Activated CD8-positive, alpha-beta memory T cell treated with anti-CD3 and anti-CD28 coated beads, Interleukin-2, amount 50 U/mL, for 48 hours (primary cell): ENCODE measurements at regions not wholly inside any gene's neighbourhood (a gene's known extent, or its start where the extent isn't known, plus 50 kb on each side); places are given as distances from the start of the nearest gene placed in this dataset.

Experiments
- DNase-seq: peaks from one replicate; pipeline ENCODE4 v3.0.0-alpha.2; 2020

GRCh38 chr22:49197986-49198704 lies 629.5 kb downstream of the BRD1 start:
- DNase-seq: no peak

- no peak for DNase-seq
Measured at GRCh38 chr22:49197505-49197904, 630.2 kb downstream of the BRD1 start.

GRCh38 chr22:49196046-49196511 lies 631.6 kb downstream of the BRD1 start:
- DNase-seq: no peak

DNA sequence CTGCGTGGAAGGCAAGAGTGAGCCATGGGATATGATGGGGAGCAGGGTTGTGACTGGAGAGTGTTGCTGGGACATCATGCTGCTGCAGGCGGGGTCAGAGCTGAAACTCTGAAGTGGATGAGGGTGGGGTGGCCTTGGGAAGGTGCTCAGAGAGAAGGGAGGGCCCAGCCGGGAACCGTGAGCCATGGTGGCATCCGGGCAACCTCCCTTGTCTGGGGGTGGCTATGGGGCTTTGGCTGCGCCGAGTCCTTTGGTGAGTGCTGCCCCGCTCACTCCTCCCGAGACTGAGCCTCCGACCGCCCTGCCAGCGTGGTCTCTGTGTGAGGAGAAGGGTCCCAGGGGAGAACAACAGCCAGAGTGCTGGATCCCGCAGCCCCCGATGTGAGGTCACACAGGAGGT lies 632.0 kb downstream of the BRD1 start:
- no peak for DNase-seq

DNA sequence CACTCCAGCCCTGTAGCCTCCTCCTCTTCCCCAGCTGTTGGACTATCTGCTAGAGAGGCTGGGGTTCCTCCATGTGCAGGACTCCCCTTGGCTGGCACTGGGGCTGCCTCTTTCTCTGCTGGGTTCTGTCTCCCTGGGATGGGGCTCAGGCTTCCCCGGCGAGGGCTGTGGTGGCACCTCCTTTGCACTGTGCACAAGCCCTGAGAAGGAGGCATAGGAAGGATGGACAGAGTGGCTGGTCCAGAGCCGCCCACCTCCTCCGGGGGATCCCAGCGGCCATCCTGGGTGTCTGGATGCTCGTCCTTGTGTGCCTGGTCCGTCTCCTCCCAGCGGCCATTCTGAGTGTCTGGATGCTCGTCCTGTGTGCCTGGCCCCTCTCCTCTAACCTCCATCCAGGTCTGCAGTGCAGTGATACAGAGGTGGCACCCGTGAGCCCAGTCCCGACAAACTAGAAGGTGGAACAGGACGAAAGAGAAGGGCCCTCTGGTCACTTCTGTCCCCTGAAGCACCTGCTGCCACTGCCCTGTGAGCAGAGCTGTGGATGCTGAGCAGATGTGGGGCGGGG lies 633.7 kb downstream of the BRD1 start:
- DNase-seq: no peak

- DNase-seq: no peak
Measured at GRCh38 chr22:49193348-49193747, 634.3 kb downstream of the BRD1 start.

- no peak for DNase-seq
Measured at GRCh38 chr22:49192857-49193250, 634.8 kb downstream of the BRD1 start.

DNA sequence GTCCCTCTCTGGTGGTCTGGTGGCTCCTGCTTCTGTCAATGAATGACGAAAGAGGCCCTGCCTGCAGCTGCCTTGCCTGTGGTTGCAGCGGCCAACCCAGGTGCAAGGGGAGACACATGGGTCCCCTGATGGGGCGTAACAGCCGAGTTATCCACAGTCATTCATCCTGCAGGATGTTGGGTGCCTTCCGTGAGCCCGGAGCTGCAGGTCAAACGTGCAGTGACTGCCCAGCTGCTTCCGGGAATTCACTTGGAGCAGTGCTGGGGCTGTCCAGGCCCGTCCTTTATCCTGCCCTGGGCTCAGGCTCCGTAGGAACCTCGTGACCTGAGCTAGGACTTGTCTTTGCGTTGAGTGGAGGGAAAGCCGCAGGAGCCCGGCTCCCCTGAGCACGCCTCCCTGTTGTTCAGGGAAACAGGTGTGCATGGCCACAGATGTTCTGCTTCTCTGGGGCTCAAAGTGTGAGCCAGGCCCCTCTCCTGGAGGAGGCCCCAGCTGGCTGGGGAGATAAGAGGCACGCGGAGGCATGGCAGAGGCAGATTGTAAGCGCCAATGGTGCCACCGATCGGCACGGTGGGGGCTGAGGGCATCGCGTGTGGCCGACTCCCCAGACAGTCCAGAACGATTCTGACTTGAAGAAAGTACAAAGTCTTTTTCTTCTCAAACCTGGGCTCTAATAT lies 635.4 kb downstream of the BRD1 start:
- DNase-seq: no peak

GRCh38 chr22:49191506-49191980 lies 636.1 kb downstream of the BRD1 start:
- no peak for DNase-seq

DNA sequence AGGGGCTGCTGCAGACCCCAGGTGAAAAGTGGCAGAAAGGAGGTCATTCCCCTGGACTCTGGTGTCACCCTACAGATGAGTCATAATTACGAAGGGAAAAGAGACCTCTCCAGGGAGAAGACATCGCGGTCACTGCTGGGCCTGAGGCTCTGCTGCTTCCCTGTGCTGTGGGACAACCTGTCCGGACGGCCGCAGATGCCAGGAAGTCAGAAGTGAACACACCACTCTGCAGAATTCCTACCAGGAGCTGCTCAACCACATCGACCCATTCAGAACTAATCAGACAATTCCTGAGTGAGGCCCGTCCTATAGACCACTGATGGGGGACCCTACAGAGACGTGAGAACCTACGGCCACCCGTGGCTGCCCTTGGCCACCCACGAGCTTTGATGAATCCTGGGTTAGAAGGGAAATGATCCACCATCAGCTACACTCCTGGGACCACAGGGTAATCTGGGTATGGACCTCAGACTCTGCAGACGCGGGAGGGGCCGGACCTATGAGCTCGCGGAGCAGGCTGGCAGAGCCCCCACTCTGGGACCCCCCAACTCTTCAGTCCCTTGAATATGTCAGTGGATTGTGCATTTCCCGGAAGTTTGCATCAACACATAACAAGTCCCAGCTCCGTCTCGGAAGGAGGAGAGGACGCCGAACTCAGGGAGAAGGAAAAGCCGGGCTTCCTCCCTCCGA lies 636.7 kb downstream of the BRD1 start:
- no peak for DNase-seq

DNA sequence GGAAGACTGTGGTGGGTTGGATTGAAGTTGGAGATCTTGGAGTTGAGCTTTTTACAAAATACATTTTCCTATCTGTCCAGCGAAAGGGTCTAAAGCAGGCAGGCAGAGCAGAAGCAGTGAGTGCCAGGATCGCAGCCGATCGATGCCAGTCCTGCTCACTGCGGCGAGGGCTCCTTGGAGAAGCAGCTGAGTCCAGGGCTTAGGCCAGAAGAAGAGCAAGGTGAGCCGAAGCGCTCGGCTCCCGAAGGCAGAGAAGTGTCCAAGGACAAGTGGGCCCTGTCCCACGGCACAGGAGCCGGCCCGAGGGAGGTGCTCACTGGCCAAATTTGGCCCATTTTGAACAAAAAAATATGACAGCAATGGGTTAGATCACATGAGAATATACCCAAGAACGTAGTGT lies 637.8 kb downstream of the BRD1 start:
- DNase-seq: no peak

DNA sequence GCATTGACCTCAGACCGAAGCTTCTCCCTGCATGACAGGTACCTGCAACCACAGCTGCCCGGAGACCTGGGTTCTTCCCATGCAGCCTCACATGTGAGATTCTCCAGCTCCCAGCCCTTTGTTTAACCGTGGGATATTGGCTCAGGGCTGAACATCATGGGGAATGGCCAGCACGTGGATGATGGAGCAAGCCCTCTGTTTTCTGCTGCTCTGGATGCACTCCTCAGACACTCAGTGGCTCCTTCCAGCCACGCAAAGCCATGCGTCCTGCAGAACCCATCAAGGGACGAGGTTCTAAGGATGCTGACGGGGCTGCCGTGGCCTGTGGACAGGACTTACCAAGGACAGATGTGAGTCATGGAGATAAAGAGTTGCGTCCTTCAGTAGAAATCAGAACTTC lies 639.1 kb downstream of the BRD1 start:
- DNase-seq: no peak

- no peak for DNase-seq
Measured at GRCh38 chr22:49188091-49188490, 639.6 kb downstream of the BRD1 start.

DNA sequence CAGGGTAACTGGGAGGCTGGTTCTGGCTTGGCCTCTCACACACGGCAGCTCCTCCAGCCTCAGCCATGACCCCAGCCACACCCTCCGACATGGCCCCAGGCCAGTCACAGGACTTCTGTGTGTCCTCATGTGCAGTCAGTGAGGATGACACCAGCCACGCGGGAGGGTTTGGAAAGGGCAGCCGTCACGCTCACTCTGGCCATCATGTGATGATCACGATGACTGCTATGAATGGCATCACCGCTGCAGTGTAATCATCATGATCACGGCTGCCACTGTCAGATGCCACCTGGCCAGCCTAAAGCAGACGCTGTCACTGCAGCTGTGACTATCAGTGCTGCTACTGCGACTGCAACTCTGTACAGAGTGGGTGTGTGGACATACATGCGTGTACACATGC lies 640.9 kb downstream of the BRD1 start:
- no peak for DNase-seq

GRCh38 chr22:49186293-49186692 lies 641.4 kb downstream of the BRD1 start:
- DNase-seq: no peak

- no peak for DNase-seq
Measured at GRCh38 chr22:49185312-49185969, 642.2 kb downstream of the BRD1 start.

DNA sequence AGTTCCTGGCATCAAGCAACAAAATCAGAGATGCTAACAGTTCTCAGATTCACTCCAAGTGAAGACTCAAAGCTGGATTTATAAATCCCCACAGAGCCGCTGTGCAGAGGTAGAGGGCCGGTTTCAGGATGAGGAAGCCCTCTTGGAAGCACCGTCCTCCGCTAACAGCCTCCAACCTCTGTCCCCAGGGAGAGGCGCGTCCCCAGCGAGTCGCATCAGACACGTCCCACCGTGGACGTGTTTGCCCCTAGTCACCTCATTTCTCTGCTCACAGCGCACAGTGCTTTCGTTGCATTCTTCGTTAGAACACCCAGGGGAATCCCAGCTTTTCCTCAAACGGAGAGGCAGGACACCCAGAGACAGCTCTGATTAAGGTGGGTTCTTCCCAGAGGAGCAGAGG lies 642.9 kb downstream of the BRD1 start:
- no peak for DNase-seq

- DNase-seq: no peak
Measured at GRCh38 chr22:49183826-49184216, 643.9 kb downstream of the BRD1 start.

- no peak for DNase-seq
Measured at GRCh38 chr22:49183208-49183825, 644.4 kb downstream of the BRD1 start.

GRCh38 chr22:49182416-49182815 lies 645.3 kb downstream of the BRD1 start:
- no peak for DNase-seq

DNA sequence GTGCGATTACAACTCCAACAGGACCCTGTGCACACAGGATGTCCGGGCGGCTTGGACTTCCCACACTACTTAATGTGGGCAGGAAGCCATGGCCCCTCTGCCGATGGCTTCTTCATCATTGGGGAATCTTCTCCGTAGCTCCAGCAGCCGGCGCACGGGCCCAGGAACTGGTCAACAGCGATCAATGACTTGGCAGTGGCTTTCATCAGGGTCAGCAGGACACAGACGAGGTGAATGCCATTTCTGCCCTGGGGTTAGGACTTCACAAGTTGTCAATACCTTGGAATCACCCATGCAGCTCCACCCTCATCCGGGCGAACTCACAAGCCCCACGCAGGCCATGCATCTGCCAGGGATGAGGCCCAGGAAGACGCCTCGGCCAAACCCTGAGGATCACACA lies 645.7 kb downstream of the BRD1 start:
- no peak for DNase-seq

DNA sequence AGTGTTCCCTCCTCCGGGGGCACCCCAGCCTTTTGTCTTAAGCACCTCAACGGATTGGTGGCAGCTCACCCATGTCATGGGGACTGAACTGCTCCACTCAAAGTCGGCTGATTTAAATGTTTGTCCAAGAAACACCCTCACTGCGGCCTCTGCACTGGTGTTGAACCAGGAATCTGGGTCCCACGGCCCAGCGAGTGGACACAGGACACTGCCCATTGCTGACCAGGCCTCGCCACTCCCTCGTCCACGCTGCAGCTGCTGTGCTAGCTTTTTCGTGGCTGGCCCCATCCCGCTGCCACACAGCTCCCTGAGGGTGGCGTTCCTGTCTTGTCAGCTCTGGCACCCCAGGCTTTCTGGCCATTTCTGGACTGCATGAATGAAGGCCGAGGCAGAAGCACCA lies 646.2 kb downstream of the BRD1 start:
- no peak for DNase-seq

- no peak for DNase-seq
Measured at GRCh38 chr22:49180683-49181024, 647.0 kb downstream of the BRD1 start.
